ENCODE measurements at regions not wholly inside any gene's neighbourhood (a gene's known extent, or its start where the extent isn't known, plus 50 kb on each side); places are given as distances from the start of the nearest gene placed in this dataset.
"Not testable (repeated sequence)": the region's sequence is repeated elsewhere in the genome, so short reads cannot be mapped to it uniquely, and the experiment has no call there.

DNA sequence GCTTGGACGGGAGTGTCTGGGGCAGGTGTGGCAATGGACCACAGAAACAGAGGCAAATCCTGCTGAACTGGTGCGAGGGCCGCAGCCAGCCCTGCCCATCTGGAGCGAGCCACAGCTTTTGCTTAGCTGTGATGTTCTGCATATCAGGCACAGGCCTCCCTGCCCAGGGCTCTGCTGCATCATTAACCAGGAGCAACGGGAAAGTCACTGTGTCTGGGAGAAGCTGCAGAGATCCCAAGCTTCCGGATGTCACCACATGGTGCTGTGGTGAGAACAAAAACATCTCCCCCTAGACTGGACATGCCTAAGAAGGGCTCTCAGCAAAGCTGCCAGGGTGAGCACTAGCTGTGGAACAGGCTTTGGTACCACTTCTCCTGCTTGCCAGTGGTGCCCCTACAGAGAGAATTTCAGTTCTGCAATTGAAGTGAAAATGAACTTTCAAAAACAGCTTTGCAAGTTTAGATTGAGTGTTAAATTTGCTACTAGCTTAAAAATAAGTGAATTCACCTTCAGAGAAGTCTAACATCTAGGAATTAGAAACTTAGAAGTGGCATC lies 172.9 kb upstream of the MYT1L start:
- in situ Hi-C loops (cut with MboI; ENCODE audit: low pct_unique_long_range_greater_than_20kb, low sequenced_read_pairs) = no loop called here
- no peak for DNase-seq

DNA sequence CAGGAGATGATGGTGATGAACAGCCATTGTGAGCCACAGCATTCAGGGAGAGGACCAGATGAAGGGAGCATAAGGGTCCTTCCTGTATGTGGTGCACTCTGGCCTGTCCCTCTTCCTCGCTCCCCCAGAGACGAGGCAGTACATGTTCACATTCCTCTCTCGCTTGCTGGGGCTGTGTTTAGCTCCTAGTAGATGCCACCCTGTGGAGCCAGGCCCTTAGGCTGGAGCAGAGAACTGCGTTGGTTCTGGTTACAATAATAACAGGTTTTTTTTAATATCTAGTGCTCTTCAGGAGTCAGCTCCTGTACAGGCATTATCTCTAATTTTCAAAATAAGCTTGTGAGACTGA lies 171.1 kb upstream of the MYT1L start:
- DNase-seq = no peak
- in situ Hi-C loops (cut with MboI; ENCODE audit: low pct_unique_long_range_greater_than_20kb, low sequenced_read_pairs) = no loop called here

DNA sequence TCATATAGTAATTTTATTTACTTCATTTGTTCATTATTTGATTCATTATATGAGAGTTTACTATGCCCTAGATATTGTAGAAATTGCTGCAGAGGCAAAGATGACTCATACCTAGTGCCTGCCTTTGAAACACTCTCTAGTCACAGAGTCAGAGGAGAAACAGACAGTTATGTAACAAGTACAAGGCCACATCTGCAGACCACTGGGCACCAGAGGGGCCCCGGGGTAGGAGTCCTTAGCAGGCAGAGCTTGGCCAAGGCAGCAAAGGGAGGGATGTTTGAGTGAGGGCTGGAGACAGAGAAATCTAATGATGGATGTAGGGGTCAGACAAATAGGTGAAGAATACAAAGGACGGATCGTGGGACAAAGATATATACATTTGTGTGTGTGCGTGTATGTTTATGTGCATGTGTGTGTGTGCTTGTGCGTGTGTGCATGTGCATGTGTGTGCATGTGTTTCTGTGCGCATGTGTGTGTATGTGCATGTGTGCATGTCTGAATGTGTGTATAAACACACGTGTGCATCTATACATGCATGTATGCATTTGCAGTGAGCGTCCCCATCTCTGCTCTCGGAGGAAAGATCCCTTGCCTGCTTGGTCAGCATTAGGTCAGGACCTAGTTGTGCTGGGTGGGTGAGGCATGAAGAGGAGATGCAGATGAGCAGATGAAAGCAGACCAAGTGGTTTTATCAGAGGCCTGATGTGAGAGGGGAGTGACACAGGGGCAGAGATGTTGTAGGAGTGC lies 170.6 kb upstream of the MYT1L start:
- DNase-seq = no peak
- in situ Hi-C loops (cut with MboI; ENCODE audit: low pct_unique_long_range_greater_than_20kb, low sequenced_read_pairs) = no loop called here

DNA sequence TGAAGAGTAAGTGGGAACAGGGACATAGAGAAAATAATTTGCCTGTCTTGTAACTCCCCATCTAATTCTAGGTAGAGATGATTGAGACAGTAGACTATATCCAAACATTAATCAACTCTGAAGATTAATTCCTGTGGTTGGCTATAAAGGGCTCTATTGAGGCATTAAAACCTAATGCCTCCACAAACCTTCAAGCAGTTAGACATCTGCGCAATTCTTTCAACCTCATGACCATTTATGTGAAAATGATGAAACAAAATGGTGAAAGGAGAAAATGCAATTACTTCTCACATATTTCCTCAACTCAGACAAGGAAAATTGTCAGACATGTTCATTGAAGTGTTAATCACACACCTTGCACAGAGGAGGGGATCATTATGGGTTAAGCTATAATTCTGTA lies 164.5 kb upstream of the MYT1L start:
- DNase-seq = no peak
- in situ Hi-C loops (cut with MboI; ENCODE audit: low pct_unique_long_range_greater_than_20kb, low sequenced_read_pairs) = no loop called here

DNA sequence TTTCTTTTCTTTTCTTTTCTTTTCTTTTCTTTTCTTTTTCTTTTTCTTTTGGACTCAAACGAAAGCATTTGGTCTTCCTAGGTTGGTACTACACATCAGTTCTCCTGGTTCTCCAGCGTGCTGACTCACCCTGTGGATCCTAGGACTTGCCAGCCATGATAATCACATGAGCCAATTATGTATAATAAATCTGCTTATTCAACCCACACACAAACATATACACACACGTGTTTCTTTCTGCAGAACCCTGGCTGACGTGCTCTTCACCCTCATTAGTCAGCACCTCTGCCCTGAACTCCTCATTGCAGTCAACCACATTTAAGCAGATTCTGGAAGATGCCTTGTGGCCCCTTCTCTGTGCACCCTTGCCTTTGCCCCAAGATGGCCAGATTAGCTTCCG lies 162.4 kb upstream of the MYT1L start:
- in situ Hi-C loops (cut with MboI; ENCODE audit: low pct_unique_long_range_greater_than_20kb, low sequenced_read_pairs) = no loop called here
- DNase-seq = no peak

DNA sequence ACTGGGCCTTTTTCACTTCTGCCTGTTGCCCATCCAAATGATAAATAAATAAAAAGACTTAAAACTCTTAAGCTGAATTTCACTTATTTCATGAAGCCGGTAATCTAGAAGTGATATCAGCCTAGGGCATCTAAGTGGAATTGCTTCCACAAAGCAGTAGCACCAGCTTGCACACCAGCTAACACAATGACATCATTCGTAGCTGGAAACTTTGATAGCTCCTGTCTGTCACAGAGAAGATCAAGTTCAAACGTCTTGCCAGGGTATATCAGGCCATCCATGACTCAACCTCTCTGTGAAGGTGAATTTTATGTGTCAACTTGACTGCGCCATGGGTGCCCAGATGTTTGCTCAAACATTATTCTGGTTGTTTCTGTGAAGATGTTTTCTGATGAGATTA lies 161.7 kb upstream of the MYT1L start:
- DNase-seq = no peak
- in situ Hi-C loops (cut with MboI; ENCODE audit: low pct_unique_long_range_greater_than_20kb, low sequenced_read_pairs) = no loop called here

DNA sequence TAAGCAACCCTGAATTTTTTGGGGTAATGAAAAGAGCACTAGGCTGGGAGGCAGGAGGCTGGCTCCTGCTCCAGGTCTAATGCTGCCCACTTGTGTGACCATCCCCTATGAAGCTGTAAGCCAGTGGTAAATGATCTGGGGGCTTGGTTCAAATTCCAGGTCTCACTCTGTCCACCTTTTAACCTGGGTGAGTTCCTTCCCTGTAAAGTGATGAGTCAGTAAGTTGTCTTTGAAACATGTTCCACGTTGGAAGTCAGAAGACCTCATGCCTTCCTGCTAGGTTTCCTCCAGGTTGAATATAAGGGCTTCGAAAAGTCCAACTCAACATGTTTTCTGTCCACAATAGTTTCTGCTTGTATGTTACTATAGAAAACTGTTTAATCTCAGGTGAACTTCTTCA lies 160.9 kb upstream of the MYT1L start:
- no peak for DNase-seq
- in situ Hi-C loops (cut with MboI; ENCODE audit: low pct_unique_long_range_greater_than_20kb, low sequenced_read_pairs) = no loop called here

DNA sequence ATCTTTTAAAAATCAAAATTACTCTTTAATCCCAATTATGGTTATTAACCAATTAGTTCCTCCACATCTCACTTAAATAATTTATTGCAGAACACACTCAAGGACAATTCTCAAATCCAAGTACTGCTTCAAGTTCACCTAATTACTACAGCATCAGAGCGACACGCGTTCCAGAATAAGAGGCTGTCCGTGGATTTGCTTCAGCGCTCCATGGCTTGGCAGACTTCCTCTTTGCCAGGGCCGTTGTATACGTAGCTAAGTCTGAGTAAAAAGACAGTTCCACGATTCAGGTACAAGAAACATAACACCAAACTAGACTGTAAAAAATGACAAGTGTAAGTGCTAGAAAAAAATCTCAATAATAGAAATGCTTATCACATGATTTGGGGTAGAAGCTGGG lies 153.2 kb upstream of the MYT1L start:
- in situ Hi-C loops (cut with MboI; ENCODE audit: low pct_unique_long_range_greater_than_20kb, low sequenced_read_pairs) = no loop called here
- no peak for DNase-seq

DNA sequence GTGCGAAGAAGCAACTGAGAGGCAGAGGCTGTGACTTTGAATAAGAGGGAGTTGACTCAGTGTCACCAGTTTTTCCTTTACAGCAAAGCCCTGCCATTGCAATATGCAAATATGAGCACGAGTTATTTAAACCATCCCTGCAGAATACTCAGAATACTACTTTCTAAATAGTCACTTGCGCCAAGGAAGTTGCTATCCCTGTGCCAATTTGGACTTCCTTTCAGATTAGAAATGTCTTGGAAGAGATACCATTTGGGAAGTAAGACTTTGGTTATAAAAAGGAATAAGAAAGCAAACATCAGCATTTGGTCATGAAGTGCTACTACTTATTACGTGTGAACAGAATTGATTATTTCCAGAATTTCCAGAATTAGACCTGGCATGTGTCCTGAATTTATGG lies 151.8 kb upstream of the MYT1L start:
- no peak for DNase-seq
- in situ Hi-C loops (cut with MboI; ENCODE audit: low pct_unique_long_range_greater_than_20kb, low sequenced_read_pairs) = no loop called here

DNA sequence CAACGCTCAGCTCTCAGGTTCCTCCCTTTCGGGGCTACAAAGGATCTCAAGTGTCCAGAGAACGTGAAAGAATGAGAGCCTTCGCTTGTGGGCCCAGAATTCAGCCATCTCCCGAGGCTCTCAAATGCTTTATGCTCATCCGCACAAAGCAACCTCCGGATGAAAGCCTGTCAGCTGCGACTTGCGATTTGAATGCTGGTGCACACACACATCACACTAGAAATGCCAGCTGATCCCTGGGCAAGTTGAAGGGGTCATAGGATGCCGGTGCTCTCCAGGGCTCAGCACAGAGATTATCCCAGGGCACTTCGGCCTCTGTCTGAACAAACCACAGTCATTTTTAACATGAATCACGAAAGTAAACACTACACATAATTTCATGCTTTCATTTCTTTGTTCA lies 141.8 kb upstream of the MYT1L start:
- in situ Hi-C loops (cut with MboI; ENCODE audit: low pct_unique_long_range_greater_than_20kb, low sequenced_read_pairs) = no loop called here
- DNase-seq = no peak

DNA sequence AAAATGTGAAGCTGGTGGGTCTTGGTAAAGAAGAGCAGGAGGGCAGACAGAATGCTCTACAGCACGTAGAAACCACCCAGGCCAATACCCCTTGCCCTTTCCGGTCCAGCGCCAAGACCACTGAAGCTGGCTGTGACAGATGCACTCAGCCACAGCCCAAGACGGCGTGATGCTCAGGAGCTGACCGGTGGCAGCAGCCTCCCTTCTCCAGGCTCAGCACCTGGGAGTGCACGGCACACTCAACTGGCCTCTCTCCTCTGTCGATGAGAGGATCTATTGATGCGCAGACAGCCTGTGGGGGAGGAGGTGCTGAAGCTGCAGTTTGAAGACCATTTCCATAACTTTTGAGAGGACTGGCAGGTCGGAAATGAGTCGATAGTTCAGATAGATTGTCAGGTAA lies 141.0 kb upstream of the MYT1L start:
- in situ Hi-C loops (cut with MboI; ENCODE audit: low pct_unique_long_range_greater_than_20kb, low sequenced_read_pairs) = no loop called here
- DNase-seq = no peak

DNA sequence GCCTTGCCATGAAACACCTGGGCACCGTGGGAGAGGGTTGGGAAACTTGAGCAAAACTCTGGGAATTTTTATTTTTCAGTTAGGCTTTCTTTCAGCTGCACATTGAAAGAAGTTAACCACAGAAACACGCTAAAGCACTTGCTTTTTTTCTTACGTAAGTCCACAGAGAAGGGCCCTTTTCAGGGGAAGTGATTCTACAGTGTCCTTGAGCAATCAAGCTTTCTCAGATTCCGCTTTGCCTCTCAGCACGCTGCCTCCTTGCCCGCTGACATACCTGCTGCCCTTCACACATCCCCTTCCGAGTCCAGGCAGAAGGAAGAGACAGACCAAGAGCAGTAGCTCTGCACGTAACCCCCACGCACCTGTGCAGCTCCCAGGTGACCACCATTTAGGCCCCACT lies 135.5 kb upstream of the MYT1L start:
- in situ Hi-C loops (cut with MboI; ENCODE audit: low pct_unique_long_range_greater_than_20kb, low sequenced_read_pairs) = no loop called here
- DNase-seq = no peak

DNA sequence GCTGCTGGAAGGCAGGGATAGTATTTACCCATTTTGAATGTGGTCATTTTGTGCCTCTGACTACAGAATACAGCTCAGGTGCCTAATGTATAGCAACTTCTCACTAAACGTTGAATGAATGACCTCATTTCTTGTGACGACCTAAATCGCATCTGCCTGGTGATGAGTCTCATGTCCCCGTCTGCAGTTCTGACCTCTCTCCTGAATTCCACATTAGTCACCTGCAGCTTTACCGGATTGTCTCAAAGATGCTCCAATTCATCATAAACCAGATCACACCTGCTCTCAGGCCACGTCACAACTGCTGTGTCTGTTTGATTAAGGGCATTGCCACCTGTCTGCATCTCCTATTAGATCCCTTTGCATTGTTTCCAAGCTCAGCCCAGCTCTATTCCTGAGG lies 133.6 kb upstream of the MYT1L start:
- DNase-seq = no peak
- in situ Hi-C loops (cut with MboI; ENCODE audit: low pct_unique_long_range_greater_than_20kb, low sequenced_read_pairs) = no loop called here

DNA sequence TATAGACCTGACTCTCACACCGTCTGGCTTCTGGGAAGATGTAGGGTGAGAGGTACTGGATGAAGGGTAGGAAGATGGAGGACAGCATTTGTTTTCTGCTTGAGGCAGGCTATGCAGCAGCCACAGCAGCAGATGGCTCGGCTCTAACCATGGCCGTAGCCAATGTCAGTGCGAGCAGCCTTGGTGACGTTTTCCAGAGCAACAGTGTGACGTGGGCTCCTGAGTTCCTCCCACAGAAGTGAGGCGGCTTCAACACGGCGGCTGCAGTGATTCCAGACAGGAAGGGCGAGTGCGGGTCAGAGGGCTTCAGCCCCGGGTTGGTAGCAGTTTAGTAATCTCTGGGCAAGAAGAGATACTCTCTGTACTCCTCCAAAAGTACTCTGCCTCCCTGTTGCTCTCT lies 133.0 kb upstream of the MYT1L start:
- in situ Hi-C loops (cut with MboI; ENCODE audit: low pct_unique_long_range_greater_than_20kb, low sequenced_read_pairs) = no loop called here
- no peak for DNase-seq

DNA sequence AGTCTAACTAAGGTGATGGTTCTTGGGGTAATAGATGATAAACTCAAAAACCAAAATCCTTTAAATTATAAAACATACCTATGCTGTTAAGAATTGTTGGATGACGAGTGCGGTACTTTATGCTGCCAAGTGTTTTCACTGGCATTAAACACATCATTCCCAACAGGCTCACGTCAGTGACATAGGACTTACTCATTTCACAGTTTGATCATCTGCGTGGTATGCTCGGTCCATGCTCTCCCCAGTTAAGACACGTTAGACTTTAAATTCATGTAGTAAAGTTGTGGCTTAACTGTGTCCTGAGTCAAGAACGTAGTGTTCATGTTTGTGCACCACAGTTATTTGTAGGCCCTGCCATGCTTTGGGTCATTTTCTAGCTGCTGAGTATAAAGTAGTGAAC lies 125.6 kb upstream of the MYT1L start:
- in situ Hi-C loops (cut with MboI; ENCODE audit: low pct_unique_long_range_greater_than_20kb, low sequenced_read_pairs) = no loop called here
- no peak for DNase-seq

DNA sequence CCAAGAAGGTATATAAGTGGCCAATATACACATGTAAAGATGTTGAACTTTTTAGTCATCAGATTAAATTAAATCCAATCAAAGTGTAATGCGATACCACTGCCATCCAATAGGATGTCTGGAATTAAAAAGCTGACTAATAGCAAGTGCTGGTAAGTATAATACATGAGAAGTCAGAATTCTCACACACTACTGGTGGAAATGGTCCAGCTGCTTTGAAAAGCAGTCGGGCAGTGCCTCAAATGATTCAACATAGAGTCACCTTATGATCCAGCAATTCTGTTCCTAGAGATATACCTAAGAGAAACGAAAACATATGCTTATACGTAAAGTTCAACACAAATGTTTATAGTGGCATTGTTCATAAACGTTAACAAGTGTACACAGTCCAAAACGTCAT lies 124.1 kb upstream of the MYT1L start:
- in situ Hi-C loops (cut with MboI; ENCODE audit: low pct_unique_long_range_greater_than_20kb, low sequenced_read_pairs) = no loop called here
- DNase-seq = no peak

DNA sequence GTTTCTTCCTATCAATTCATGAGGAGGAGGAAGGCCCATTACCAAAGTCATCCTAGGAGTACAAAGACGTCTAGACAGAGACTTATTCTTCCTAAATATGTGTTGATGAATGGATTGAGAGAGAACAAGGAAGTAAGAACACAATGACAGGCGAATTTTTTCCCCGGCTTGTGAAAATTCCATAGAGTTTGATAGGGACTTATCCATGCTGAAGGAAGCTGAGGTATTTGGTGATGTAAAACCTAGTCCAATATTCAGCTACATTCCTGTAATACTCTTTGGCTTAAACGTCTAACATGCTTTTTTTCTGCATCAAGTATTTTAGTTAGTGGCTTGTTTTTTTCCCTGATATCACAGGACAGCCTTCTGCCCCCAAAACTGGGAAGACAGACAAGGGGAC lies 121.9 kb upstream of the MYT1L start:
- in situ Hi-C loops (cut with MboI; ENCODE audit: low pct_unique_long_range_greater_than_20kb, low sequenced_read_pairs) = no loop called here
- no peak for DNase-seq

DNA sequence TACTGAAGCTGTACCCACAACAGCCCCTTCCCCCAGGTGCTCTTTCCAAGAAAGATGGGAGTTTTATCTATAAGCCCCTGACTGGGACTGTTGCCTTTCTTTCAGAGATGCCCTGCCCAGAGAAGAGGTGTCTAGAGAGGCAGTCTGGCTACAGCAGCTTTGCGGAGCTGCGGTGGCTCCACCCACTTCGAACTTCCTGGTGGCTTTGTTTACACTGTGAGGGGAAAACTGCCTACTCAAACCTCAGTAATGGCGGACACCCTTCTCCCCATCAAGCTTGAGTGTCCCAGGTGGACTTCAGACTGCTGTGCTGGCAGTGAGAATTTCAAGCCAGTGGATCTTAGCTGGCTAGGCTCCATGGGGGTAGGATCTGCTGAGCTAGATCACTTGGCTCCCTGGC lies 120.2 kb upstream of the MYT1L start:
- in situ Hi-C loops (cut with MboI; ENCODE audit: low pct_unique_long_range_greater_than_20kb, low sequenced_read_pairs) = not testable (repeated sequence)
- peak; percentile 11 for DNase-seq

DNA sequence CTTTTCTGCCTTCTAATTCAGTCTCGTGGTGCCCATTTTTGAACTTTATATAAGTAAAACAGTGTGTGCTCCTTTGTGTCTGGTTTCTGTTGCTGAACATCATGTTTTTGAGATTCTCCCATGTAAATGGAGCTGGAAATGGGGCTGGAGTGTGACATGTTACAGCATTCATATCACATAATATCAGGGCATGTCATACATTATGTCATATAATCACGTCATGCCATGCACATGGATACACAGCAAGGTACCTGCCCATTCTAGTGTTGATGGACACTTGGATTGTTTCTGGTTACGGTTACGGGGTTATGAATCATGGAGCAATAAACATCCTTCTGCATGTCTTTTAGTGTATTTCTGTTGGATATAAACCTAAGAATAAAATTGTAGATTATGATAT lies 117.1 kb upstream of the MYT1L start:
- in situ Hi-C loops (cut with MboI; ENCODE audit: low pct_unique_long_range_greater_than_20kb, low sequenced_read_pairs) = no loop called here

DNA sequence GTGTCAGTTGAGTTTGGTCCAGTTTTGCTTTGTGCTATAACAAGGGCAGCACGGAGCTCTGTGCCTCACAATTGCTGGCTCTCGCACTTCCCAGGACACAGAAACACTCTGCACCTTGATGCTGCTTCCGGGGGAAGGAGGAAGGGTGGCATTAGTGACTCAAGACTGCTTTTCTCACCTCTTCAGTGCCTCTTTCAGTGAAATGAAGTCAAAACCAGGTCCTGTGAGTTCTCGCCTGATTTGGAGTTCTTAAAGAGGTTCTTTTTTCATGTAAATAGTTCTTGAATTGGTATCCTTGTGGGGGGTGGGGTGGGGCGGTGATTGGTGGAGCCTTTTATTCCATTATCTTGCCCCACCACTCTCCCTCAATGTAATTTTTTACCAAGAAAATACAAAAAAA lies 91.5 kb upstream of the MYT1L start:
- no peak for DNase-seq
- in situ Hi-C loops (cut with MboI; ENCODE audit: low pct_unique_long_range_greater_than_20kb, low sequenced_read_pairs) = no loop called here

More for the DNA sequence above, 117.1 kb upstream of the MYT1L start:
- DNase-seq = no peak

DNA sequence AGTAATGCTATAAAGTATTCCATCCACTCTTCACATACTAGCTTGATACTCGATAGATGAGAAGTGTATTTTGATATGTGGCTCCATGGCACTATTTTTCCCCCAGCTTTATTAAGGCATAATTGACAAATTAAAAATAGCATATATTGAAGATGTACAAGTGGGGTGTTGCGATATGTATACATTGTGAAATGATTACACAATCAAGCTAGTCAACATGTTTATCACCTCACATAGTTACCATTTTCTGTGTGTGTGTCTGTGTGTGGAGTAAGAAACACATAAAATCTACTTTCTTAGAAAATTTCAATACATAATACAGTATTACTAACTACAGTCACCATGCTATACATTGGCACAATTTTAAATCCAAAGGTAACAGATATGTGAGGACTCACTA lies 82.5 kb upstream of the MYT1L start:
- no peak for DNase-seq
- in situ Hi-C loops (cut with MboI; ENCODE audit: low pct_unique_long_range_greater_than_20kb, low sequenced_read_pairs) = no loop called here
